Right lobe of liver (tissue), 4 donors: ENCODE measurements at regions not wholly inside any gene's neighbourhood (a gene's known extent, or its start where the extent isn't known, plus 50 kb on each side); places are given as distances from the start of the nearest gene placed in this dataset.

Source experiments
- CTCF ChIP-seq, 4 donors: fragments of 200-600 bp in 3 of 4; fragments of 450-650 bp in 1 of 4; IDR thresholded peaks; one replicate each; pipeline versions ENCODE4 v1.5.1 to v1.8.0; 2016 to 2022; ENCODE audit warnings: antibody characterized with exemption in 4 of 4, mild to moderate bottlenecking in 2 of 4
- POLR2A ChIP-seq: fragments of 450-650 bp; IDR thresholded peaks from one replicate; pipeline ENCODE4 v1.6.1; 2017; ENCODE audit warnings: antibody characterized with exemption, mild to moderate bottlenecking
- donor health status: DM: no; HTN: no; CAD: no.
- donor health status: DM: no; HTN: no; CAD: no.
- donor health status: DM: no; HTN: yes; CAD: no.

GRCh38 chr7:46179061-46179610, 258.1 kb upstream of the IGFBP3 start:
- TF ChIP-seq CTCF (IDR thresholded peaks at IDR 0.05) (no peak), POLR2A (no peak)
